ENCODE measurements at regions not wholly inside any gene's neighbourhood (a gene's known extent, or its start where the extent isn't known, plus 50 kb on each side); places are given as distances from the start of the nearest gene placed in this dataset.

DNA sequence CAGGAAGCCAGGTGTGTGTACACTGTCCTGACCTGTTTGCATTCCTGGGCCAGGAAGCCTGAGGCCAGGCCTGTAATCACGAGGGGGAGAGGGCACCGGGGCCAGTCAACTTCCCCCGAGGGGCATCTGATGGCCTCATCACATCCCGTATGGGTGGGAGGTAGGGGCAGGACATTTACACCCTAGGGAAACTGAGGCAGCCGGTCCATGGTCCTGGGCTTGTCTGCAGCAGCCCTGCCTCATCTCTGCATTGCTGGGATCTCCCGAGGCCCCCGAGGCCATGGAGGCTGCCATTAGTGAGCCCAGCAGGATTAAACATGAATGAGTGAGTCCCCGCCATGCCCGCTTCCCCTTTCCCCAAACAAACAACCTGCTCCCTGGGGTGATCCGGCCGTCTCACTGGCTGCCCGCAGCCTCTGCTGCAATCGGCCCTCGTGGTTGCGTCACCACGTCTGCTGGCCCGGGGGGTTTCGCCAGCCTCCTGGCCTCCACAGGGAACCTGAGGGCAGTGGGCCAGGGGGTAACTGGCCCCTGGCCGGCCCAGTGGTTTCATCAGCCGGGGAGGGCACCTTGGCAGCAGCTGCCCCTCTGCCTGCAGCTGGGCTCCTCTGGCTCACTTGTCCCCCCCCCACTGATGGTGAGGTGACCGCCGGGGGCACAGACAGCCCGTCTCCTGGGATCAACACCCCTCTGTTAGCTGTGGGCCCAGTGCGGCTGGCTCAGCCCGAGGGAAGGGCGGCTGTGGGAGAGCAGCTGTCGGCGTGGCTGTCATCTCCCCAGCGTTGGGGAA, 88.3 kb upstream of the GSE1 start:
- Histone ChIP-seq H3K27me3 (no peaks in the 10 kb centered on the region), H3K36me3 (no peaks in the 10 kb centered on the region), H3K9me3 (no peaks in the 10 kb centered on the region), H3K4me1 (peaks cover 28 to 38% (median 32%) of the 10 kb centered on the region in 3 donors), H3K27ac (peak overlapping the region in 1 of 4 donors; percentile 25), H3K4me3 (no peak overlapping the region)
- FAIRE-seq = no peak
- TF ChIP-seq, protein P1, sequence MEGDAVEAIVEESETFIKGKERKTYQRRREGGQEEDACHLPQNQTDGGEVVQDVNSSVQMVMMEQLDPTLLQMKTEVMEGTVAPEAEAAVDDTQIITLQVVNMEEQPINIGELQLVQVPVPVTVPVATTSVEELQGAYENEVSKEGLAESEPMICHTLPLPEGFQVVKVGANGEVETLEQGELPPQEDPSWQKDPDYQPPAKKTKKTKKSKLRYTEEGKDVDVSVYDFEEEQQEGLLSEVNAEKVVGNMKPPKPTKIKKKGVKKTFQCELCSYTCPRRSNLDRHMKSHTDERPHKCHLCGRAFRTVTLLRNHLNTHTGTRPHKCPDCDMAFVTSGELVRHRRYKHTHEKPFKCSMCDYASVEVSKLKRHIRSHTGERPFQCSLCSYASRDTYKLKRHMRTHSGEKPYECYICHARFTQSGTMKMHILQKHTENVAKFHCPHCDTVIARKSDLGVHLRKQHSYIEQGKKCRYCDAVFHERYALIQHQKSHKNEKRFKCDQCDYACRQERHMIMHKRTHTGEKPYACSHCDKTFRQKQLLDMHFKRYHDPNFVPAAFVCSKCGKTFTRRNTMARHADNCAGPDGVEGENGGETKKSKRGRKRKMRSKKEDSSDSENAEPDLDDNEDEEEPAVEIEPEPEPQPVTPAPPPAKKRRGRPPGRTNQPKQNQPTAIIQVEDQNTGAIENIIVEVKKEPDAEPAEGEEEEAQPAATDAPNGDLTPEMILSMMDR (IDR thresholded peaks at IDR 0.05) = no peak
- ATAC-seq = peak in 2 of 4 donors; percentile 12 to 35
- intact Hi-C loops (cut with DNase I) = no loop called here
- DNase-seq = peak in 2 of 6 donors; percentile 56 to 80
- WGBS, 2 donors = 71 to 74% methylated on average over 29 of the region's 29 CpGs

GRCh38 chr16:85525420-85526184, 87.5 kb upstream of the GSE1 start:
- TF ChIP-seq, protein P1 (IDR thresholded peaks at IDR 0.05) = no peak
- peaks cover 28 to 34% (median 29%) of the 10 kb centered on the region in 3 donors for H3K4me1 ChIP-seq
- DNase-seq (peak in 1 of 6 donors; percentile 51), FAIRE-seq (no peak), ATAC-seq (no peak)
- no peak overlapping the region for H3K27ac ChIP-seq
- no peaks in the 10 kb centered on the region for H3K9me3 ChIP-seq
- H3K36me3 ChIP-seq = no peaks in the 10 kb centered on the region
- H3K4me3 ChIP-seq = no peak overlapping the region
- 86 to 87% methylated on average over 12 of the region's 12 CpGs for WGBS, 2 donors
- no peaks in the 10 kb centered on the region for H3K27me3 ChIP-seq
- intact Hi-C loops (cut with DNase I) = no loop called here

DNA sequence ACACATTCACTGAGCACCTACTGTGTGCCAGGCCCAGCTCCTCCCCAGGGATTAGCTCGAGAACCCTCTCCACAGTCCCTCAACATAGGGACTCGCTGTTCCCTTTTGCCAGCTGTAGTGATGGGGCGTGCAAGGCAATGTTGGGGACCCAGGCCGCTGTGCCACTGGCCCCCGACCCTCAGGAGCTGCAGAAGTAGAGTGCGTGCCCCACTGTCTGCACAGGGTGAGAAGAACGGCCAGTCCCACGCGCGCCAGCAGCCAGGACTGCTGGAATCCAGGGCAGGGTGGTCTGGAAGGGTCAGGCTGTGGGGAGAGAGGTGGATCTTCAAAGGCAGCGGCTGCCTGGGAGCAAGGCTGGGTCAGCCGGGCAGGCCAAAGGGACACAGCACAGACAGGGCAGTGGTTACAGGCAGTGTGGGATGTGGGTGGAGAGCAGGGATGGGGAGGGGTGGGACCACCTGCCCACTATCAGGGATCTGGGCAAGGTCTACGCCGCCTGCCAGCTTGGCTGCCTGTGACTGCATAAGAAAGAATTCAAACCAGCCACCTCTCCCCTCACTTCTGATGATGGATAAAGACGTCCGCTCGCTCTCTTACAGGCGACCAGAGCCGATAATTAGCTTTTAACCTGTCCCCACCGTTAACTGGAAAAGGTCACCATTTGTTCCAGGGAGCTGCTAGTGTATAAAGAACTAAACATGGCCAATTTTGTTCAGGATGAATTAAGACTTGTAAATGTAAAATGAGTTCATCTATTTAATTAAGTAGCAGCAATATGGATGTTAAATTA, 86.7 kb upstream of the GSE1 start:
- FAIRE-seq = no peak

GRCh38 chr16:85527042-85527766, 85.9 kb upstream of the GSE1 start:
- no peaks in the 10 kb centered on the region for H3K27me3 ChIP-seq
- no peaks in the 10 kb centered on the region for H3K9me3 ChIP-seq
- peaks cover 15 to 20% (median 17%) of the 10 kb centered on the region in 3 donors for H3K4me1 ChIP-seq
- H3K4me3 ChIP-seq = no peak overlapping the region
- WGBS, 2 donors = 88 to 89% methylated on average over 41 of the region's 41 CpGs
- TF ChIP-seq, protein P1 (IDR thresholded peaks at IDR 0.05) = no peak
- peak in 1 of 6 donors; percentile 59 for DNase-seq
- no peaks in the 10 kb centered on the region for H3K36me3 ChIP-seq
- intact Hi-C loops (cut with DNase I) = no loop called here
- no peak overlapping the region for H3K27ac ChIP-seq
- ATAC-seq = no peak
- no peak for FAIRE-seq

More for the DNA sequence above, 86.7 kb upstream of the GSE1 start:
- Histone ChIP-seq H3K27me3 (no peaks in the 10 kb centered on the region), H3K4me1 (peaks cover 21 to 26% (median 23%) of the 10 kb centered on the region in 3 donors), H3K36me3 (no peaks in the 10 kb centered on the region), H3K4me3 (no peak overlapping the region), H3K9me3 (no peaks in the 10 kb centered on the region), H3K27ac (no peak overlapping the region)
- intact Hi-C loops (cut with DNase I) = no loop called here
- ATAC-seq = no peak
- TF ChIP-seq, protein P1 (IDR thresholded peaks at IDR 0.05) = no peak
- peak in 1 of 6 donors; percentile 48 for DNase-seq
- 91 to 97% methylated on average over 19 to 20 of the region's 20 CpGs for WGBS, 2 donors

Measured in pancreas (tissue), 10 donors.